OCI-LY1 (cell line): ENCODE measurements at regions not wholly inside any gene's neighbourhood (a gene's known extent, or its start where the extent isn't known, plus 50 kb on each side); places are given as distances from the start of the nearest gene placed in this dataset.

Experiments used
- H2AFZ ChIP-seq: fragments of 200-600 bp; sonication (generic), shearing (Covaris generic); 2 replicates; pipeline ENCODE4 v1.6.0; 2014; ENCODE audit warnings: antibody characterized with exemption, mild to moderate bottlenecking, low read length
- H3F3A ChIP-seq: fragments of 200-600 bp; sonication (generic), shearing (Covaris generic); 2 replicates; pipeline ENCODE4 v1.6.0; 2014; ENCODE audit warnings: mild to moderate bottlenecking, antibody characterized with exemption, low read length, moderate library complexity; ENCODE audit not compliant: insufficient read depth
- H3K27ac ChIP-seq: fragments of 200-600 bp; sonication (generic); 2 replicates; pipeline ENCODE4 v1.5.1; 2014; ENCODE audit warnings: low read length, mixed run types, mild to moderate bottlenecking, low read depth; ENCODE audit not compliant: poor library complexity, severe bottlenecking
- H3K27me3 ChIP-seq: fragments of 200-600 bp; sonication (generic); 2 replicates; pipeline ENCODE4 v1.6.0; 2014; ENCODE audit warnings: antibody characterized with exemption, mild to moderate bottlenecking, low read length, moderate library complexity; ENCODE audit not compliant: insufficient read depth
- H3K36me3 ChIP-seq: fragments of 200-600 bp; sonication (generic); 2 replicates; pipeline ENCODE4 v1.6.1; 2014; ENCODE audit warnings: mild to moderate bottlenecking, antibody characterized with exemption, low read length, moderate library complexity, mixed read lengths; ENCODE audit not compliant: insufficient read depth
- H3K4me1 ChIP-seq: fragments of 200-600 bp; sonication (generic); 2 replicates; pipeline ENCODE4 v1.5.1; 2014; ENCODE audit warnings: mild to moderate bottlenecking, low read length, moderate library complexity; ENCODE audit not compliant: insufficient read depth, severe bottlenecking
- H3K4me2 ChIP-seq: fragments of 200-600 bp; sonication (generic), shearing (Covaris generic); 2 replicates; pipeline ENCODE4 v1.6.1; 2014; ENCODE audit warnings: low read length
- H3K4me3 ChIP-seq: fragments of 200-600 bp; sonication (generic); 2 replicates; pipeline ENCODE4 v1.5.1; 2014; ENCODE audit warnings: low read length, low read depth, mild to moderate bottlenecking, mixed read lengths; ENCODE audit not compliant: poor library complexity, severe bottlenecking
- H3K79me2 ChIP-seq: fragments of 200-600 bp; shearing (Covaris generic); 2 replicates; pipeline ENCODE4 v1.6.1; 2016; ENCODE audit warnings: mixed run types, low read length, mixed read lengths; ENCODE audit not compliant: insufficient read depth
- H3K9ac ChIP-seq: fragments of 200-600 bp; sonication (generic), shearing (Covaris generic); 2 replicates; pipeline ENCODE4 v1.6.1; 2014; ENCODE audit warnings: mild to moderate bottlenecking, low read length, mixed read lengths
- H3K9me2 ChIP-seq: fragments of 200-600 bp; sonication (generic), shearing (Covaris generic); 2 replicates; pipeline ENCODE4 v1.6.1; 2014; ENCODE audit warnings: low read depth, mild to moderate bottlenecking, low read length, mixed read lengths
- H3K9me3 ChIP-seq: fragments of 200-600 bp; shearing (Covaris generic); 2 replicates; pipeline ENCODE4 v1.6.1; 2014; ENCODE audit warnings: low read length, mixed read lengths
- H4K20me1 ChIP-seq: fragments of 200-600 bp; sonication (generic), shearing (Covaris generic); 2 replicates; pipeline ENCODE4 v1.6.0; 2016; ENCODE audit warnings: mild to moderate bottlenecking, low read length; ENCODE audit not compliant: insufficient read depth
- EZH2 ChIP-seq: fragments of 200-600 bp; sonication (generic), shearing (Covaris generic); IDR thresholded peaks from 2 replicates; pipeline ENCODE4 v1.8.0; 2017; ENCODE audit warnings: borderline replicate concordance, mixed run types, mild to moderate bottlenecking, antibody characterized with exemption, low read length, moderate library complexity, mixed read lengths
- TF ChIP-seq, protein P1 (sequence below): fragments of 200-600 bp; sonication (generic), shearing (Covaris generic); IDR thresholded peaks from 2 replicates; pipeline ENCODE4 v1.5.1; 2017; ENCODE audit warnings: mild to moderate bottlenecking, antibody characterized with exemption, low read length, moderate library complexity, mixed read lengths

GRCh38 chr17:77380395-77381184 lies 239.8 kb downstream of the SEC14L1 start:
- no peak overlapping the region for H2AFZ ChIP-seq
- no peak overlapping the region for H3K4me3 ChIP-seq
- no peak for TF ChIP-seq EZH2
- TF ChIP-seq, protein P1, sequence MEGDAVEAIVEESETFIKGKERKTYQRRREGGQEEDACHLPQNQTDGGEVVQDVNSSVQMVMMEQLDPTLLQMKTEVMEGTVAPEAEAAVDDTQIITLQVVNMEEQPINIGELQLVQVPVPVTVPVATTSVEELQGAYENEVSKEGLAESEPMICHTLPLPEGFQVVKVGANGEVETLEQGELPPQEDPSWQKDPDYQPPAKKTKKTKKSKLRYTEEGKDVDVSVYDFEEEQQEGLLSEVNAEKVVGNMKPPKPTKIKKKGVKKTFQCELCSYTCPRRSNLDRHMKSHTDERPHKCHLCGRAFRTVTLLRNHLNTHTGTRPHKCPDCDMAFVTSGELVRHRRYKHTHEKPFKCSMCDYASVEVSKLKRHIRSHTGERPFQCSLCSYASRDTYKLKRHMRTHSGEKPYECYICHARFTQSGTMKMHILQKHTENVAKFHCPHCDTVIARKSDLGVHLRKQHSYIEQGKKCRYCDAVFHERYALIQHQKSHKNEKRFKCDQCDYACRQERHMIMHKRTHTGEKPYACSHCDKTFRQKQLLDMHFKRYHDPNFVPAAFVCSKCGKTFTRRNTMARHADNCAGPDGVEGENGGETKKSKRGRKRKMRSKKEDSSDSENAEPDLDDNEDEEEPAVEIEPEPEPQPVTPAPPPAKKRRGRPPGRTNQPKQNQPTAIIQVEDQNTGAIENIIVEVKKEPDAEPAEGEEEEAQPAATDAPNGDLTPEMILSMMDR = no peak
- H3K4me1 ChIP-seq = peaks cover 21% of the 10 kb centered on the region
- no peak overlapping the region for H3K4me2 ChIP-seq
- no peaks in the 10 kb centered on the region for H4K20me1 ChIP-seq
- H3K27me3 ChIP-seq = peaks cover 9% of the 10 kb centered on the region; the same call in 1 of the 2 replicates
- no peaks in the 10 kb centered on the region for H3K9me2 ChIP-seq
- H3K27ac ChIP-seq = peak overlapping the region; percentile 21
- H3K9ac ChIP-seq = no peak overlapping the region
- no peaks in the 10 kb centered on the region for H3K36me3 ChIP-seq
- no peaks in the 10 kb centered on the region for H3K79me2 ChIP-seq
- no peaks in the 10 kb centered on the region for H3F3A ChIP-seq
- no peaks in the 10 kb centered on the region for H3K9me3 ChIP-seq

GRCh38 chr17:77381185-77381700 lies 240.5 kb downstream of the SEC14L1 start:
- peaks cover 18% of the 10 kb centered on the region for H3K4me1 ChIP-seq
- no peaks in the 10 kb centered on the region for H3K79me2 ChIP-seq
- no peaks in the 10 kb centered on the region for H3K9me3 ChIP-seq
- no peak overlapping the region for H3K4me3 ChIP-seq
- H3K27ac ChIP-seq = peak overlapping the region; percentile 21
- H4K20me1 ChIP-seq = no peaks in the 10 kb centered on the region
- no peak overlapping the region for H3K9ac ChIP-seq
- H3K36me3 ChIP-seq = no peaks in the 10 kb centered on the region
- no peak overlapping the region for H3K4me2 ChIP-seq
- TF ChIP-seq, protein P1 = no peak
- no peak for TF ChIP-seq EZH2
- no peak overlapping the region for H2AFZ ChIP-seq
- no peaks in the 10 kb centered on the region for H3K9me2 ChIP-seq
- peaks cover 11% of the 10 kb centered on the region; the same call in 1 of the 2 replicates for H3K27me3 ChIP-seq
- no peaks in the 10 kb centered on the region for H3F3A ChIP-seq

GRCh38 chr17:77381731-77382130 lies 241.0 kb downstream of the SEC14L1 start:
- Histone ChIP-seq H3K4me3 (no peak overlapping the region), H4K20me1 (no peaks in the 10 kb centered on the region), H3F3A (no peaks in the 10 kb centered on the region), H3K9ac (no peak overlapping the region), H3K9me3 (no peaks in the 10 kb centered on the region), H3K27ac (peak overlapping the region; percentile 30), H3K36me3 (no peaks in the 10 kb centered on the region), H3K79me2 (no peaks in the 10 kb centered on the region), H2AFZ (no peak overlapping the region), H3K4me1 (peaks cover 18% of the 10 kb centered on the region), H3K27me3 (peaks cover 14% of the 10 kb centered on the region; the same call in 1 of the 2 replicates), H3K4me2 (no peak overlapping the region), H3K9me2 (no peaks in the 10 kb centered on the region)
- no peak for TF ChIP-seq EZH2
- TF ChIP-seq, protein P1 = no peak
